Bronchial epithelial cell (primary cell): ENCODE measurements at regions not wholly inside any gene's neighbourhood (a gene's known extent, or its start where the extent isn't known, plus 50 kb on each side); places are given as distances from the start of the nearest gene placed in this dataset.

ENCODE experiments used
- DNase-seq: peaks from one replicate; pipeline ENCODE4 v3.0.0-alpha.2; 2010; ENCODE audit warnings: low read depth
- FAIRE-seq: peaks from 2 replicates; lab custom pipeline; 2011; peaks lifted over from hg19 to GRCh38; lab: Jason Lieb, UNC
- H3K27me3 ChIP-seq: 2 replicates; pipeline ENCODE4 v1.5.1; 2011; ENCODE audit warnings: low read length; ENCODE audit not compliant: control insufficient read depth, insufficient read depth
- H3K36me3 ChIP-seq: 2 replicates; pipeline ENCODE4 v1.5.1; 2011; ENCODE audit warnings: low read length; ENCODE audit not compliant: control insufficient read depth, insufficient read depth
- H3K4me3 ChIP-seq: 2 replicates; pipeline ENCODE4 v1.5.1; 2011; ENCODE audit warnings: mild to moderate bottlenecking, low read depth, low read length, control low read depth
- TF ChIP-seq, protein P1 (sequence below): IDR thresholded peaks from 2 replicates; pipeline ENCODE4 v1.5.1; 2011; ENCODE audit warnings: mild to moderate bottlenecking, moderate library complexity, low read length, control low read depth, inconsistent platforms; ENCODE audit not compliant: insufficient read depth, severe bottlenecking

DNA sequence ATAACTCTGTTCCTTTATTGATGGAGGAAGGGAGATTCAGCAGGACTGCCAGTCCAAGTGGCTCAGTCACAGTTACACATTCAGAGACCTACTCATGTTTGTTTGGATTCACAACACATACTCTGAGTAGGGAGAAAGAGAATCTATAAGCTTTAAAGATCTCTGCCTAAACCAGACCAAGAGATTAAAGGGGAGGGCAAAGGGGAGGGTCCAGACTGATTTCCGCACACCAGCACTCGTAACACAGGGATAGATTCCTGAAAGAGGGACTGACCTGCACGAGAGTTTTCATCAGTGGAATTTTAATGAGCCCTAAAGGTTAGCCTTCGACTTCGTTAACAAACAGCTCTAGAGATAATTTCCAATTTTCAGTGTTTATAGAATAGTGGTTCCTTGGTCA, 71.7 kb upstream of the PMFBP1 start:
- DNase-seq, result no peak
- Histone ChIP-seq H3K36me3 (no peaks in the 10 kb centered on the region), H3K4me3 (no peak overlapping the region), H3K27me3 (no peaks in the 10 kb centered on the region)
- TF ChIP-seq, protein P1, sequence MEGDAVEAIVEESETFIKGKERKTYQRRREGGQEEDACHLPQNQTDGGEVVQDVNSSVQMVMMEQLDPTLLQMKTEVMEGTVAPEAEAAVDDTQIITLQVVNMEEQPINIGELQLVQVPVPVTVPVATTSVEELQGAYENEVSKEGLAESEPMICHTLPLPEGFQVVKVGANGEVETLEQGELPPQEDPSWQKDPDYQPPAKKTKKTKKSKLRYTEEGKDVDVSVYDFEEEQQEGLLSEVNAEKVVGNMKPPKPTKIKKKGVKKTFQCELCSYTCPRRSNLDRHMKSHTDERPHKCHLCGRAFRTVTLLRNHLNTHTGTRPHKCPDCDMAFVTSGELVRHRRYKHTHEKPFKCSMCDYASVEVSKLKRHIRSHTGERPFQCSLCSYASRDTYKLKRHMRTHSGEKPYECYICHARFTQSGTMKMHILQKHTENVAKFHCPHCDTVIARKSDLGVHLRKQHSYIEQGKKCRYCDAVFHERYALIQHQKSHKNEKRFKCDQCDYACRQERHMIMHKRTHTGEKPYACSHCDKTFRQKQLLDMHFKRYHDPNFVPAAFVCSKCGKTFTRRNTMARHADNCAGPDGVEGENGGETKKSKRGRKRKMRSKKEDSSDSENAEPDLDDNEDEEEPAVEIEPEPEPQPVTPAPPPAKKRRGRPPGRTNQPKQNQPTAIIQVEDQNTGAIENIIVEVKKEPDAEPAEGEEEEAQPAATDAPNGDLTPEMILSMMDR, result no peak
- FAIRE-seq, result no peak

- TF ChIP-seq, protein P1, result no peak
- FAIRE-seq (no peak), DNase-seq (no peak)
- H3K27me3 ChIP-seq, result no peaks in the 10 kb centered on the region
- H3K4me3 ChIP-seq, result no peak overlapping the region
- H3K36me3 ChIP-seq, result no peaks in the 10 kb centered on the region
These were observed 70.8 kb upstream of the PMFBP1 start for GRCh38 chr16:72242757-72243156.

GRCh38 chr16:72241930-72242329, 70.0 kb upstream of the PMFBP1 start:
- Histone ChIP-seq H3K4me3 (no peak overlapping the region), H3K36me3 (no peaks in the 10 kb centered on the region), H3K27me3 (no peaks in the 10 kb centered on the region)
- TF ChIP-seq, protein P1, result peak; percentile 80
- DNase-seq (peak; percentile 50), FAIRE-seq (no peak)

GRCh38 chr16:72241008-72241407, 69.1 kb upstream of the PMFBP1 start:
- no peaks in the 10 kb centered on the region for H3K36me3 ChIP-seq
- TF ChIP-seq, protein P1, result no peak
- no peak overlapping the region for H3K4me3 ChIP-seq
- FAIRE-seq, result no peak
- H3K27me3 ChIP-seq, result no peaks in the 10 kb centered on the region
- no peak for DNase-seq

- Histone ChIP-seq H3K36me3 (no peaks in the 10 kb centered on the region), H3K27me3 (no peaks in the 10 kb centered on the region), H3K4me3 (no peak overlapping the region)
- no peak for FAIRE-seq
- TF ChIP-seq, protein P1, result no peak
- DNase-seq, result no peak
These were observed 68.5 kb upstream of the PMFBP1 start for GRCh38 chr16:72240466-72240865.

GRCh38 chr16:72236866-72237265, 64.9 kb upstream of the PMFBP1 start:
- FAIRE-seq (no peak), DNase-seq (peak; percentile 78)
- H3K36me3 ChIP-seq, result no peaks in the 10 kb centered on the region
- H3K4me3 ChIP-seq, result no peak overlapping the region
- TF ChIP-seq, protein P1, result no peak
- no peaks in the 10 kb centered on the region for H3K27me3 ChIP-seq
